Fibroblast of skin of back (primary cell): ENCODE measurements at regions not wholly inside any gene's neighbourhood (a gene's known extent, or its start where the extent isn't known, plus 50 kb on each side); places are given as distances from the start of the nearest gene placed in this dataset.
A peak's percentile ranks its signal among the peaks of the same experiment; 100 is the strongest.

Experiments
- DNase-seq: peaks from one replicate; pipeline ENCODE4 v3.0.0-alpha.2; 2013

DNA sequence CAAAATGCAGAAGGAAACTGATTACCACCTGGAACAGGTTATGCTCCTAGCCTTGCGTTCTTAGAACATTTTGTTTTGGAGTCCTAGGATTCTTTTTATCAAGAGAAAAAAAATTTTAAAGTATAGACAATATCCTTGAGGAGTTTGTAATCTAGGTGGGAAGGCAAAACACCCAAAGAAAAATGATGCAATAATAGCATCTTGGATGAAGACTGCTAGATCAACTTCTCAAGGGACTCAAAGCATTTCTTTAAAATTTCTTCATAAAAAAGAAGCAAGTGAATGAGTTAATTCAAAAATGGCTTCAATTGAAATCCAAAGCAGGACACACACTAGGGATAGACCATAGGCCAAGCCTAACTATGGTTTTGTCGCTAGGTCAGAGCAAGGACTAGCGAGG, 515.8 kb upstream of the ZFHX3 start:
- DNase-seq: no peak

DNA sequence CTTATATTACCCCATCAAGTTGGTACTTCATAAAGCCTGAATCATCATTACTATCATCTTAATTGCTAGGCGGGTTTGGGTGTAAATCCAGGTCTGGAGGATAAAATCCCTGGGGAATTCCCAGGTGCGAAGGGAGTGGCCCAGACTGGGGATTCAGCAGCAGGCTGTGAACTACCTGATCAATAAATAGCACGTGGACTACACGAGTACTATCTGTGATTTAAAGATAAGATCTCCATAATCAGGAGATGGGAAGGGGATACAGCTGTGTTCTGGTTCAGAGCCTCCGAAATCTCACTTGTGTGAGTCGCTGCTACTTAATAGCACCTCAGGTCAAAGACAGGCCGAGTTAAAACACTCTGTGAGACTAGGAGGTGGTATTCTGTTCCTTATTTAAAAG, 512.6 kb upstream of the ZFHX3 start:
- no peak for DNase-seq

DNA sequence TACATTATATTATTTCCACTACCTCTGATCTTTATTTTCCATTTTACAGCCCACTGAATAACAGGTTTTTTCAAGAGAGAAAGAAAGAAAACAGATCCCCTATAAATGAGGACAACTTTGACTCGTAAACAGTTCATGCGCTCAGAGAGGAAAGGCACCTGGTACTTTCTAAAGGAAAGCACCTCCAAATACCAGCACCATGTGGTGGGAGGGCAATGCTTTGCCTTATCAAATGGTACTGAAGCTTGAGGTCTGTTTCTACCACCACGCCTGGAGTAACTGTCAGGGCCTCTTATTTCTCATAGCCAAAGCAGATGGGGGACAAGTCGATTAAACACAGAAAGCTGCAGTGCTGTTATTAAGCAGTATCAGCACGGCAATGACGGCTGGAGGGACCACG, 510.3 kb upstream of the ZFHX3 start:
- no peak for DNase-seq

DNA sequence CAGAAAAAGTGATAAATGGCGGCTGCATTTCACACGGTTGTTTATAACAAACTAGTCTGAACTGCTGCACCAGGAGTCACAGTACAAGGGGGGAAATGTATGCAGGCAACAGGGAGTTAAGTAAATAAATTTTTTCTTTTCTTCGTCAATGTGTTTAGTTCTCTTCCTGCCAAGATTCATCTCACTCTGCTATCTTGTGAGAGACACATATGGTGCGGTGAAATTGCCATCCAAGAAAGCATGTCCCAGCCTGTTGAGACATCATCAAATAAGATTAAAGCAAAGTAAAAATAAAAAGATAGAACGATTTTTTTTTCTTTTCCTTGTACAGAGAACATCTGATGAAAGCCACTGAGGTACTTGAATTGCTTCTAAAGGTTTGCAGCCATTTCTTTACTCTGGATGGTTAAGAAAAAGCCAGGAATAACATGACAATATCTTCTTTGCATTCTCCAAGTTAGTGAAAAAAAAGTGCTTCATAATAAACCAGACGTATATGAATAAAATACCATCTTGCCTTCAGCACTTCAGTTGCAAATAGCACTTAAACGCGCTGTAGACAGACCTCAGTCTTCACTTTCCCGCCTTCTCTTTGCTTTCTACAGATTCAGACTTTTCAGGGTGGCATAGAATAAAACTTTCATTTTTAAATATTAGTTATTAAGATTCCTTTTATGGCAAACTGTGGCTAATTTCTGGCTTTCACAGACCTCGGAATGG, 506.2 kb upstream of the ZFHX3 start:
- DNase-seq: no peak

DNA sequence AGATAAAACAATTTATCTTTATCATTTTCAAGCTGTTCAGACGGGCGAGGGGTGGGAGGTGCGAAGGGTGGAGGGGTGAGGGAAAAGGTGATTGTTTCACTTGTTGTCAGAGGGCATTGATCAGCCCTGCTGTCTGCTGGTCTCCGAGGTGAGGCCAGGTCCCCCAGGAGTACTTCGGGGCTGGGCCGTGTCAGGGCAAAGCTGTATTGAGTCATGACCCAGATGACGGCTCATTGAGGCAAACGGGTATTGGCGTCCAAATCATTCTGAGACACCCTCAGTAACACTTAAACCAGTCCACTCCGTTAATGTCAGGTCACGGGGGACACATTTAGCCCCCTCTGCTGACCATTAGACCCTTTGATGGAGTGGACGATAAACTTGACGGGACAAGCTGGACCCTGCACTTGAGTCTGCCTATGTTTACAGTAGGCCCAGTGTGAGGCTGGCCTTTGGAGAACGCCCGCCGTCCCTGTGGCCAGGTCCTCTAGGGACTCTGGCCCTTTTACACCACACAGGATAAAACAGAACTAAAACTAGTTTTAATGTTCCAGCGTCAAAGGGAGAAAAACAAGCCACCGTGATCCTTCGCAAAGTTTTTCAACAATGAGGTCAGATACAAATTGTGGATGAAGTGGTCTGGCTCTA, 502.2 kb upstream of the ZFHX3 start:
- DNase-seq: no peak

DNA sequence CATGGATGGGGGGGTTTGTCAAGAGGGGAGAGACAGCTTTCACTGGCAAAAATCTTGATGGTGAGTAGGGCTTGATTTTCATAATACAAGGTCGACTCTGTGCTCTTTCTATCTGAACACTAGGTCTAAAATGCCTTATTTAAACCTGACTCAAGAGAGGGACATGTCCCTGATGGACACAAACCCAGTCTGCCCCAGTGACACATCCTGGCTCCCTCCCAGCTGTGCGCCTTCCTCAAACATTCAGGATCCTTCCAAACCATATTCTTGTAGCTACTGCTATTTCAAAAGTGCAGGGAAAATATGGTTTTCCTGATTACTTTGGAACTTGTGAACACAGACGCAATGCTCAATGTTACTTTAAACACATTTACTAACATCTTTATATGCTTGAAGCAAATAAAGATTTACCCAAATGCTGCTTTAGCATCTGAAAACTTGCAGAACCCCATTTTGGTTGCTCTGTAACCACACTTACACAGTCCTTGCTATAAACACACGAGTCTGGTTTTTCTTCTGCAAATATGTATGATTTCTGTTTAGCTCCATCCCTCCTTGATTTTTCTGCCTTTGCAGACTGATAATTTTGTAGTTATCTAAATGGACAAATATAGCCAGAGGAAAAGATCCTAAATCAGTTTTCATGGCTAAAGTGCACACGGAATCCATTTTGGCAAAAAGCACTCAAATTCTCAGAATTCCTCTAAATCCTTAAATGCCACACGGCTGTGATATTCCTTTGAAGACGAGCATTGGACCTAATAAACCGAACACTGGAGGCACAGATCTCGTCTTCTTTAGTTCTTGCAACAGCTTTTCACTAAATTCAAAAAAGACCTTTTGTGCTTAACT, 499.9 kb upstream of the ZFHX3 start:
- DNase-seq: no peak

DNA sequence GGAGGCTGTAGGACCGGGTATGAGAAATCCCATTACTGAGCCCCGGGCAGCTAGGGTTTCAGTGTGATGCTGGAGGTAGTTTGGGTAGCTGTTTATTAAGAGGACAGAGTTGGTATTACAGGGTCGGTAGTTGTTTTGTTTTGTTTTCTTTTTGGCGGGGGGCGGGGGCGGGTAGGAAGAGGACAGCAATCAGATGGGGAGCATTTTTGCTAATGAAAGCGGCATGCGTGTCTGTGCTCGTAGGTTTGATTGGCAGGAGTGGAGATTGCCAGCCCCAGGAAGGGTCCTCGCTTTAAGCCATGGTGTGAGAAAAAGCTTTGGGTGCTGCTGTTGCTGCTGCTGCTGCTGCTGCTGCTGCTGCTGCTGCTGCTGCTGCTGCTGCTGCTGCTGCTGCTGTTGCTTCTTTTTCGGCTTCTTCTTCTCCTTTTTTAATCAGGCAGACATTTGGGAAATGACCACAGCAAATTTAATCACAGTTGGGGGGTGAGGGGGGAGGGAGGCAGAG, 498.5 kb upstream of the ZFHX3 start:
- no peak for DNase-seq

DNA sequence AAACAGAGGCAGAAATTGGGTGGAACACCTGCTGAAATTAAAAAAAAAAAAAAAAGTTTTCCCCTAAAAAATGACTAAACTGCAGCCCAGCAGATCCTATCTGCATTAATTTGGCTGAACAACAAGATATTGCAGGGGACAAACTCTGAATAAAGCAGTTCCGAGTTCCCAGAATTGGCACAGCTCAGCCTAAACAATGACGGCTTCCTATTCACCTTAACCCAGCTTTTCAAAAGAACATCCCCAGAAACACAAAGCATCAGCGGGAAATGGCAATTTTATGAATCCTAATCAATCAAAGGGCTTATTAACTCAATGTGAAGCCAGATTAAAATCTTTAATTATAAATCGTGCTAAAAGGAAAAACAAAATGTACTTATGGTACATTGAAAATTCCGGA, 497.8 kb upstream of the ZFHX3 start:
- no peak for DNase-seq

DNA sequence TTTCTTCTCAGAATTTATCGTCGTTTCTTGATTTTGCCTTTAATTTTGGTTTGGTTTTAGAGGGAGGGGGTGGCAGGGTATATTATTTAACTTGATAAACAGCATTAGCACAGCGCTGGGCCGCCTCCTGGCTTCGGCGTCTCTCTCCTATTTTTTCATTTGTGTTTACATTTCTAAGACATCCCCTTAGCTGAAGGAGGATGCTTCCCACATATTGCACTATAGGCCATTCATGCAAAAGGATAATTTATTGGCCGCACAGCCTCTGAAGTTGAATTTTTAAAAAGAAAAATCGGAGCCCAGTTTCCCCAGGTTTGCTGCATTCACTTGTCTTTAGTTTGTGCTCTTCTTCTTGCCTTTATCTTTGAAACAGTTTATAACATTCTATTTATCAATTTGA, 497.4 kb upstream of the ZFHX3 start:
- no peak for DNase-seq

DNA sequence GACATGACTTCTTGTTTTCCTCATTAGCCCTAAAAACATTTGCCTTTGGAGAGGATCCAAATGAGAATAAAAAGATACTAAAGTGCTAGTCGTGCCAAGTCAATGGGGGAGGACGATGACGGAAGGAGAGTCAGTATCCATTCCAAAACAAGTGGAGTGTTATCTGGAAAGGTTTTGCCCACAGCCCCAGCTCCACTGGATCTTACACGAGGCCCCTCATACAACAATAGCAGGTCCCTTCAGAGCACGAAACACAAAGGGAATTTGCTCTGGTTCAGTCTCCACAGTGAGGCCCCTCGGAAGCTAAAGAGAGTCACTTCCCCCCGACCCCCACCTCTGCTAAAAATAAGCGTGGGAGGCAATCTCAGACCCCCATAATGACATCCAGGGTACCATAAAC, 496.9 kb upstream of the ZFHX3 start:
- DNase-seq: no peak

DNA sequence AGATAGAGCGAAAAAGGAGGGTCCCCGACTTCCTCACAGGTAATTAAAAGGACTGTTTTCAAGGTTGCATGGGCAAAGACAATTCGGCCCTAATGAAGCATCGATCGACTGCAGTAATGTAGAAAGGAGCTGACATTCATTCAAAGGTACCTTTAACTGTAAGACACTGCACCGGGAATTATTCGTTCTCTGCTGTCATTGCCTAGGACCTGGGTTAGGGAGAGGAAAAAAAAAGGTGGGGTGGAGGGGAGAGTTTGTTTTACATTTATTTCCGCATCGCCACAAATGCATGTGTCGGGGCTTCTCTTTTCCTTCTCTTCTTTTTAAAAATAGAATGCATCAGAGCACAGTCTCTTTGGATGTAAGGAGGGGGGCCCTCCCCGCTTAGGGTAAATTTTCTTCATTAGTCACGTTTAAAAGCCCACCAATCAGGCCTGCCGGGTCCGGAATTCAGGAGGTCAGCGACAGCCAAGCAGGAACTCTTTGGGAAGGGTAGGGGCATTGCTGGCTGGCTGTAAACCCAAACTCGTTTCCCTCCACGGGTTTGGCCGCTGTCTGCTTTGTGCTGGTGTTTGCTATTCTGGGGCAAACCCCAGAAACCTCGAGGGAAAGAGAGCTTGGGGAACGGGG, 496.2 kb upstream of the ZFHX3 start:
- no peak for DNase-seq

DNA sequence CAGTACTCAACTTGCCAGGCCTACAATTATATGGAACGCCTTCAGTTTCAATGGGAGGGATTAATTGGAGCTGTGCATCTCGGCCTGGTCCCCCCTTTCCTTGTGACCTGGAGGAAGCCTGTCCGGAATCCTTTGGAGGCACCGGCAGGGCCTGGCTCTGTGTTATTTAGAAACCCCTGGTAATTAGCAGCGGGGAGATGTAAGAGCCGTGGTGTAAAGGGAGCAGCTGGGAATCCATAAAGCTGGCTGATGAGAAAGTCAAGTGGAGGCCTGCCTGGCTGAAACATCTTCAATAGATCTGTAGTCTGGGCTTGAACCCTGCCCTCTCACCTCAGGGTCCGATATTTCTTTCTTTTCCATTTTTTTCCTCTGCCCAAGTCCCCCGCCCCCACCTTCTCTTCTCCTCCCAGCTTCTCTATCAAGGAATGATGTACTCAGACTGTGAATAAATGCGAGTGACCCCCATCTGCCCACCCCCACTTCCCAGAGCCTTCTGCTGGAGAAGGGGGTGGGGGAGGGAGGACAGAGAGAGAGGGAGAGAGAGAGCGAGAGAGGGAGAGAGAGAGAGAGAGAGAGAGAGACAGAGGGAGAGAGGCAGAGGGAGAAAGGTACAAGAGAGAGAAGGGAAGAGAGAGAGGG, 495.5 kb upstream of the ZFHX3 start:
- no peak for DNase-seq

DNA sequence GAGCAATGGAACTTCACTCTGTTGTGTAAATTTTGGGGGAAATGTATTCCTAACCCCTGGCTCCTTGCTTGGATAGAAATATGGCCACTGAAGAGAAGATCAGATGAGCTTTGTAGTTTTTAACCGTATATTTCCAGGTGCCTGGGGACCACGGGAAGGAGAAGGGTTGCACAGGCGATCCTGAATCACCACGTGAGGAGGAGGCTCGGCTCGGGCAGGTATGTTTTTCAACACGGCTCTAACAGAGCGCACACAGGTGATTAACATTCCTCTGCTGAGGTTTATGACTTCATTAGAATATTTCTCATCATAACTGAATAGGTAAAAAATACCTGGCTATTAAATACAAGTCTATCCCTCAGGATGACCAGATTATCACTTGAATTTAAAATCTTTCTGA, 495.0 kb upstream of the ZFHX3 start:
- no peak for DNase-seq

DNA sequence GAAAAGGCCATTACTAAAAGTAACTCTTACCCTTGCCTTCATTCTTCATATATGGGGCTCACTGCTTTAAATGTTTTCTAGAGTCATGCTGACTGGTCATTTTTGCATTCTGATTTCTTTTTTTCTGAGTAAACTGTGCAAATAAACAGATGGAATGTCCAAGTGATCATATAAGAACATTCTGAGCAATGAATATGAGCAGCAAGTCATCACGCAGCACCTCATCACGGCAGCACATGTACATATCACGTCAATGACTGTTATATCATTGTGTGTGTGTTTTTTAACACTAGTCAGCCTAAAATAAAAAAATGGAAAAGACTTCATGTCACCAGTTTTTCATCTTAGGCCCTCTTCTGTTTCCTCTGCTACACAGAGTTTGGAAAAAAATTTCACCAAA, 490.0 kb upstream of the ZFHX3 start:
- DNase-seq: no peak

DNA sequence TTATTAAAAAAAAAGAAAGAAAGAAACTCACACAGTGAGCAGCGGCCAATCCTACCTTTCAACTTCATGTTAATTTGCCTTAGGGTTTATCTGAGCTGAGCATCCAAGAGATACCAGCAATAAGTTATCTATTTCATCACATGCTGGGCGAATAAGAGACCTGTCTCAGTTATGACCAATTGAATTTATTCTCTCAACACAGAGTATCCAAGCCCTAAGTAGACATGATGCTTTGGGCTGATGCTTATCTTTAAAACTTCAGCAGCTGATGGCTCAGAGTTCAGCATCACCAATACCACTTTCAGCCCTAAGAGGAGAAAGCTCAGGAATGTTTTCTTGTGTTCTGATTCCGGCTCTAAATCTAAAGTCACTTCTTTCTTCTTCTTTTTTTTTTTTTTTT, 489.0 kb upstream of the ZFHX3 start:
- no peak for DNase-seq

DNA sequence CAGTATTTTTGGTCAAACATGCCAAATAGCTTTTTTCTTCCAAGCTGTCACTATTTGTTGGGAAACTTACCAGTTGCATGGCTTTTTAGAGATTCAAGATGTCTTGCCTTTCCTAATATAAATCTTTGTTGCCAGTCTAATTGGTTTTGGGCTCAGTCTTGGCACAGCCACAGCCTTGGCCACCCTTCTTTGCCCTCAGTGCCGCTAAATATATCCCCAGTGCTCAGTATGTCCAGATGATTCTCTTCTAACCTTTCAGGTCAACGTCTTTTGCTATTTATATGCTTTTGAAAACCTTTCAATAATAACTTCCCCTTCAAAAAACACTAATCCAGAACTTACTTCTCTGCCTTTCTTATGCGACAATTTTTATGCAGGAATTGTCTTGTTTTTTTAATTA, 483.1 kb upstream of the ZFHX3 start:
- DNase-seq: no peak

DNA sequence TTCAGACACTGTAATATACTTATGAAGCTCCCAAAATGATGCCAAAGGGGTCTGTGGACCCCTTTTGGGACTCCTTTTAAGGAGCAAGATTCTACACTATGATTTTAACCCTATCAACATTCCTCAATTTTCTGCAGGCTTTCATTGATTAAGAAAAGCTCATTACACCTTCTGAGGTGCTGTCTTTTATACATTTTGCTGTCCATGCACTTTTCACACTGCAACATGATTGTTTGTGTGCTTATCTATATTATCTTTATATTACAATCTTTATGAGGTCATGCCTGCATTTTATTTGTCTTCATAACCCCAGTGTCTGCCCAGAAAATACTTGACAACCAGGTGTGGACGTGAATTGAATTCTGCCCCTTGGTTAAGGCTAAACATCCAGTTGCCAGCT, 482.6 kb upstream of the ZFHX3 start:
- DNase-seq: no peak

DNA sequence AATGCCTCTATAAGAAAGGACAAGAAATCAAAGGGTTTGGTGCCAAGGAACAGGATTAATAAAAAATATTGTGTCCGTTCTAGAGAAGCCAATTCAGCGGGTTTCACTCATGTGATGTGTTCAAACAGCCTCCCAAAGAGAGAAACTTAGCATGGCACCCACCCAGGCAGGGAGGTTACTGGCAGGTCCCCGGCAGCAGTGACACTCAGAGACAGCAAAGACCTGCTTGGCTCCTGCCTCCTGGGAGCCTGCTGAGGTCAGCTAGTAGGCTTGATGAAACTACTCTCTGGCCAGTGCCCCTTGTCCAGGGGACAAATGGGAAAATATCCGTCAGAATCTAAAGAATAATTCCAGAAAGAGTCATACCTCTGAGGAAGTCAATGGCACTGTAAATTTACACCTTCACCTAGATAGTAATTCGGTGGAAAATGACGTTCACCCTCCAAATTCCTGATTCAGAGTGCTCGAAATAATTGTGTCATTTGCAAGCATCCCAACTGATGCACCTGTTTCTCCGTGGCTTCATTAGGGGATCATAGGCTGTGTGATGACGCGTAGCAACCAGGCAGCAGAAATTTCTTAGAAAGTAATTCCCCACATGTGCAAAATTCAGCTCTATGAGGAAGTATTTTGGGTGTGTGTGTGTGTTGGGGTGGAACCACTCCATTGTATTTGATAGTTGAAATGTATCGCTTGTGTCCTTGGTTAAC, 481.5 kb upstream of the ZFHX3 start:
- DNase-seq: no peak

DNA sequence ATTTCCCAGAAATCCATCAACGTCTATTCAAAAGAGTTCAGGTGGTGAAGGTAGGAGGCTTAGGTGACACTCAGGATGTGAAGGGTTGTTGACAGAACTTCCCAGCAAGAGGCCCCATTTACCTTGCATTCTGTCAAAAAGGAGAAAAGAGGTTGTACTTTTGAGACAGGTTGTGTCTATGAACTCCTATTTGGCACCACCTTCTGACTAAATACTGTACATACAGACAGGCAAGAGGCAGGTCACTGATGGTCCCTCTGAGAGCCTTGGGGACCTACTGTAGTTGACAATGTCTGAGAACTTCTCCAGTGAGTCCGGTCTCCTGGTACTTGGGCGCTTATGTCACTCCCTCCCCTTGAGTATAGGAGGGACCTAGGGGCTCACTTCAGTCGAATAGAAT, 479.3 kb upstream of the ZFHX3 start:
- peak; percentile 2 for DNase-seq

DNA sequence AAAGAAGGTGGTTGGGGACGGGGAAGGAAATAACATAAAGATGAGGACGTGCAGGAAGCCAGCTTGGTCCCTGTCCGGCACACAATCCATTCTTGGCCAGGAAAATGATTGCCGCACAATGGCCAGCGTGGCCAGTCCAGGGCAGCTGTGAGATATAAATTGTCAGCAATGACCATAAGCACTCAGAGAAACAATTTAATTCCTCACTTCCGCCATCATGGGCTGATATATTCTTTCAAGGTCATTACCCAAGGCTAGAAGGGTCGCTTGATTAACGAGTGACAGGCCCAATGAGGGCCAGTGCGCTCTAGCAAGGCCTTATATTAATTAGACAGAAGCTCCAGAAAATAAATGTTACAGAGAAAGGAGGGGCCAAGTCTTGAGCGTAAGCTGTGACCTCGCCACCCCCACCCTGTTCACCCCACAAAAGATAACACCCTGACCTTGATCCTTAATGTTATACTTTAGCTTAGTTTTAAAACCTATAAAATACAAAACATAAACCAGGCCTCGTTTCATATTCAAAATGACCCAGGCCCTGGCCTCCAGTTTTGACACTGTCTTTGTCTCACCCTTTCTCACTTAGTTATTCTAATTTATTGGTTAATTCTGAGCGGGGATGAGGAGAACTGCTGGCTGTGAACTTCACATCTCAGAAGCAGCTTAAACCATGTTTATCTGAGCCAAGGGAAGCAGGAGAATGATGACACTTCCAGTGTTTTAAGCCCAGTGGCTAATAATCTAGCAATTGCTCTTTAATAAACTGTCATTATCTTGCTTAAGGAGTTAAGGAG, 478.3 kb upstream of the ZFHX3 start:
- no peak for DNase-seq

DNA sequence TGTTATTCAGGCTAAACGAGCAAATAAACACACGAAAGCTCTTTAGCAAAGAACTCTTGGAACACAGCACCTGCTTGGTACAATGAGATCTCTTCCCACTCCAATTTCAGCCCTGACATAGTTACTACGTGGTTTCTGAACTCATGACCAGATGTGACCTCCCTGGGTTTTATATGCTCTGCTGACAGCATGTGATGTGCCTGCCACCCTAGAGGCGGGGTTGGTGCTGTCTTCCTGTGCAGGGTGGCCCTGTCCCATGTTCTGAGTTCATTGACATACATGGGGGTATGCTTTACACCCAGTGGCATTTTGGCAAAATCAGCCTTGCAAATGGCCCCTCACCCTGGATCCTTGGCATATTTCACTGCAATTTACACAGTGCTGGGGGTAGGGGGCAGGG, 475.3 kb upstream of the ZFHX3 start:
- DNase-seq: no peak
